Amniotic epithelial cell (primary cell): ENCODE measurements at regions not wholly inside any gene's neighbourhood (a gene's known extent, or its start where the extent isn't known, plus 50 kb on each side); places are given as distances from the start of the nearest gene placed in this dataset.

Source experiments
- DNase-seq: peaks from one replicate; pipeline ENCODE4 v3.0.0-alpha.2; 2010; ENCODE audit warnings: low read depth

DNA sequence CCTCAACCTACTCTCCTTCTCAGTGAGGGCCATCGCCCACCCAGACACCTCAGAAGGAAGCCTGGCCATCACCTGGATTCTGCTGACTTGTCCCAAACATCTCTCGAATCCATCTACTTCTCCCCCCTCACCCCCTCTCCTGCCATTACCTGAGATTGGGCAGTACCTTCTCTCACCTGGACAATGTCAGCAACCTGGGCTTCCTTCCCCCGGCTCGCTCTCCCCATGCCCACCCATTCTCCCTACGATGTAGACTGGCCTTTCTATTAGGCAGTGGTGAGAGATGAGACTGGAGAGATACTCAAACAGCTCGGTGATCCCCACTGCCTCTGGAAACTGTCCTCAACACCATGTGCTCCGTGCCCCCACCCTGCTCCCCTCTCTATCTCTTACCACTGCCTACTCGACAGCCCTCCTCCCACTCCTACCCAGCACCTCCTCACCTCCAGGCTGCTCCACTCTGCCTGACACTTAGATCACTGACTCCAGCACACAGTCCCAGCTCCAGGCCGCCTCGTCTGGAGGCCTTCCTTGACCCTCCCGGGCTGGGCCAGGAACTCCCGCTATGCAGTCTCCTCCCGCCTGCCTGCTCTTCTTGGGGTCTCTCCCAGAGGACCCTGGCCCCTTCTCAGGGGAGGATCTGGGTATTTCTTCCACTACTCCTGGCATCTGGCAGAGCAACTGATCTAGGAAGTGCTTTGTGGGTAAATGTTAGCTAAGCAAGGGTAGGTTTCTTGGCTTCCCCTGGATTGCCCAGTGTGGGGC, 235.8 kb upstream of the NLRP1 start:
- no peak for DNase-seq

DNA sequence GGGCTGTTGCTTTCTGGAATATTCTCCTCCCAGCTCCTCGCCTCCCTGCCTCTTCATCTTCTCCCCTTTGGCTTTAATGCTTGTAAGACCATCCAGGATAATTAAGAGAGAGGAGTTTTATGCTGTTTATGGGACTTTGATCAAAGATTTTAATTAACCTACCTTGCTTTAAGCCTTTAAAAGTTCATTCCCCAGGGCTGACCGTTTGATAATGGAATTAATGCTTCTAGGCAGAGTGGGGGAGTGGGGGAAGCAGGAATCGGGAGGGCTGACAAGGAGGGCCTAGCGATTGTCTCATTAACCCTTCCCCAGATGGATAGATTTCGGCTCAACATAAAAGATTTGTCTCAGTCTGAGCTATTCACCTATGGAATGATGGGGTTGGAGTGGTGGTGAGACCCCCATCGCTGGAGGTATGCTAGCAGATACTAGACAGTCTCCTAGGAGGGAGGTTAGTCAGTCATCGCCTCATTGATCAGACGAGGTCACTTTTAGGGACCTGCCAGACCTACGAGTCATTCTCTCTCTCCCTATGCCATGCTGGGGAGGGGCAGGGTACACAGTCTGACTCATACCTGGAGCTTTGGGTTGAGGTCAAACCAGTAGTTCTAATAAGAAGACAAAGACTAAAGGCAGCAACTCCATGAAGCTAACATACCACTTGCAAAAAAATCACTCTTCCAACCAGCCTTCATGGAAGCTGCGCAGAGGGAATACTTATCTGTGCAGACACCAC, 236.6 kb upstream of the NLRP1 start:
- peak; percentile 2 for DNase-seq

DNA sequence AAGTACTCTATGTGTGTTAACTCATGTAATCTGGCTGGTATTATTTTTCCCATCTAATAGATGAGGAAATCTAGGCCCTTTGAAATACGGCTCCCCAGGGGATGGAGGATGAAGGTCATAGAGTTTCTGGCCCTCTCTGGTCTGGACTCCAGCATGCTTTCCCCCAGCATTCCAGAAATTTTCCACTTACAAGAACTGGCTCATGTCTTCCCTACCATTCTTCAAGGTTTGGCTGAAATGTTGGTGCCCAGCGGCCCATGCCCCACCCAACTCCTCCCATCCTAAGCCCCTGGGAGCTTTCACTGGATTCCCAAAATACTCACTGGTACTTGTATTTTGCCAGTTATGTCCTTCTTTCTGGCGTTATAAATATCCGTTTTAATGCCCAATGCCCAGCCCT, 237.5 kb upstream of the NLRP1 start:
- no peak for DNase-seq

DNA sequence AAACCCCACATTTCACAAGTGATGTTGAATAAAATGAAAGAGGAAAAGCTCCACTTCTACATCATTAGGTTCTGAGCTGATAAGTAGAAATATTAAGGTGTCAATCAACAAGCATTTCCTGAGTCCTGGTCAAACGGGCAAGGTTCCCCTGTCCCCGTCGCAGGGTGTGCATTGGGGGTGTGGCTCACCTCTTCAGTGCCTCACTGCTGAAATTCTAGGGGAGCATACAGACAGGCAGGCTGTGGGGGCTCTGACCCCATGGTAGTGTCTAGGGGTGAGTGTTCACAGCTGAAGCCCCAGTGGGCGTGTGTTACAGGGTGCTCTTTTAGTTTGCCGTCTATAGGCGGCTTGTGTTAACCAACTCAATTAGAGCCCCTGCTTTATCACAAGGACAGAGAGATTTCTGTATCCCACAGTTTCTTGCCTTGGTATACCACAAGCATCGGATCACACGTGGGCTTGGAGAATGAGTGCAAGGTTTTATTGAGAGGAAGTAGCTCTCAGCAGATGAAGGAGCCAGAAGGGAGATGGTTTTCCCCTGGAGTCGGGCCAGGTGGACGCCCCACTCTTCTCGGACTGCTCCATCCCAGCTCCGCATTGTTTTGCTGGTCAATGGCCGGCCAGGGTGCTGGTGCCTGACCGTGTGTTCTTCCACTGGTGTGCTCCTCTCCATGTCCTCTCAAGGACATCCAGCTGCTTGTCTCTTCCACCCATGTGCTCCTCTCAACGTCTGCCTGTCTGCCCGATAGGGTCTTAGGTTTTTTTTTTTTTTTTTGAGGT, 238.2 kb upstream of the NLRP1 start:
- DNase-seq = no peak

DNA sequence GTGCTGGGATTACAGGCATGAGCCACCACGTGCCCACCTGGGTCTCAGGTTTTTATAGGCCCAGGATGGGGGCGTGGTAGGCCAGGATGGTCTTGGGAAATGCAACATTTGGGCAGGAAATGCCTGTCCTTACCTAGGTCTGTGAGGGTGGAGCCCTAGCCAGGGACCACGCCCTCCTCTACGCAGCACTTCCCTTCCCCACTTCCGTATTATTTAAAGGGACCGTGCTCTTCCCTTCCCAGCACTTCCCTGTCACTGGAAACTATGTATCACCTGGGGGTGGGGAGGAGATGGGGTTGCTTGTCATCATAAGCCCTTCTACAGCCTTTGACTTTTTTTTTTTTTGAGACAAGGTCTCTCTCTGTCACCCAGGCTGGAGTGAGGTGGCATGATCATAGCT, 238.9 kb upstream of the NLRP1 start:
- DNase-seq = no peak

DNA sequence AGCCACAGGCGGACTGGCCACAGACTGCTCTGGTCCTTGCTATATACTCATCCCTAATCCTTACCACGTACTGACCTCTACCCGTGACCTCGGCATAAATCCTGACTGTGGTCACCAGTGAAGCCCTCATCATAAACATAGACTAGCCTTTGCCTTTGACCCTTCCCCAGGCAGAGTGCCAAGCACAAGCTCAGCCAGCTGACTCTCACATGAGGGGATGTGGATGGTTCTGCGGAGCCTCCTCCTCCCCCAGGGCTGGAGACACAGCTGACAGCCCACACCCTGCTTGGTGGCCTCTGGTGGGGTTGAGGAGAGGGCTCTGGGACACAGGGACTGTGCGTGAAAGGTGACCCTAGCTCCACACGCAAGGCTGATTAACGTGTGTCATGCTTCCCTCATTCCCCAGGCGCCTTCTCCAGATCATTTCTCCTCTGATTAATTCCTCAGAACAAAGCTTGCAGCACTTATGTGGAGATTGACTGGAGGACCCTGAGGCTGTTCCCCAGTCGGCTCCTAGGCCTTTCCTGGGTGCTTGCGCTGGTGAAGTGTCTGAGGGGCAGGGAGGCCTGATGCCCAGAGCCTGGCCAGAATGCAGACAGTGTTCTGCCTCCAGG, 241.5 kb upstream of the NLRP1 start:
- peak; percentile 73 for DNase-seq

DNA sequence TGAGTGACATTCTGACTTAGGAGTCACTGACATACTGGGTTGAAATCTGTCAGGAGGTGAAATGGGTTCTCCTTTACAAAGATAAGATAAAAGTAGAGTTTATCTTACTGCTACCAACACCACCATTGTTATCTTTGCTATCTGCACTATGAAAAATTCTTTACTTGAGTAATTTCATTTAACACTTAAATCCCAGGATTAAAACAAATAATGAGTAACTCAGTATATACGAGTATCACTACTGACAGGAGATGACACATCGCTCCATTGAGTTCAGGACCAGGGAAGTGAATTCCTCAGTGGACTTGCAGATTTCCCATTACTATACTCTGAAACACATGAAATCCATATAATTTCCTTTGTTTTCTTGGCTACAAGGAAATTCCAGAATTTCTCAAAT, 242.1 kb upstream of the NLRP1 start:
- DNase-seq = peak; percentile 53

DNA sequence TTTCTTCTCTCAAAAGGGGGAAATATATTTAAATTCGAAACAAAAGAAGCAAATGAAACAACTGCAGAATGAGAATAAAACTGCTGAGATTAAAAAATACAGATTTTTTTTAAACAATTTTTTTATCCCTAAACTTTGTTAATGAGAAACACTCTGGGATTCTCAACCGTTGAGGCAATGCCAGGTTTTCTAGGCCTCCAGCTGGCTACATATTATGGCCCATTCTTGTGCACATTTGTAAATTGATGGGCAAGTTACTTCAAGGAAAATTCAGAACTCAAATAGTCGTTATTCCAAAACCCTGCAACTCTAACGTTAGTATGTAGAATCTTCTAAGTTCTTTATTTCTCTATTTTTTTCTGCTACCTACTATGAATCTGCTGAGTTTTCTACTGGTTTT, 239.3 kb upstream of the WSCD1 start:
- DNase-seq = no peak

DNA sequence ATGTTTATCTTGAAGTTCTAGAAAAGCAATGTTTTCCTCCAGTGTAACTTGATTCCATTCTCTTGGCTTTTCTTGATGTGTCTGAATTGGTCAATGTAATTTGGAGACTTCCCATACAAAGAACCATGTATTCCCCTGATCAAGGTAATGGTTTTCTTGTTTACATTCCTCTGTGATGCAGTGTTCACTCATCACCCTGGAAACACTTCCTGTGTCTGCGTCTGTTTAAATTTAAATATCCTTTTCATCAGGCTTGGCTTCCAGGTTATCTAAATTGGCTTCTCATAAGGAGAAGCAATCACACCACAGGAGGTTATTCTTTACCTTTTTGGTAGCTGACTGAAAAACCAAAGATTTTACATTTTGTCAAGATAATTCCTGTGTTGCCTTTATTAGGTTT, 237.3 kb upstream of the WSCD1 start:
- DNase-seq = peak; percentile 57

DNA sequence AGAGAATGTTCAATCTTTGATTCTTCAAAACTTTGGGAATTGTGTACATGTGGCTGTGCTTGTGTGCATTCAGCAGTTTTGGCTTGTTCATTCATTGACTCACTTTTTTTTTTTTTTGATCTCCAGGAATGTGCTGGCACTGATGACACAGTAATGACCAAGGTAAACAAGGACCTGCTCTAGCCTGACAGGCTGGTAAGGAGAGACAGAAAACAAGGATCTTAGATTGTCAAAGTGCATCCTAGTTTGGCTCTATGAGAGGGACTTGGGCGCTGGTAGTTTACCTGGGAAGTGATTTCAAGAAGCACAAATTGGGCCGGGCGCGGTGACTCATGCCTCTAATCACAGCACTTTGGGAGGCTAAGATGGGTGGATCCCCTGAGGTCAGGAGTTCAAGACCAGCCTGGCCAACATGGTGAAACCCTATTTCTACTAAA, 233.1 kb upstream of the WSCD1 start:
- peak; percentile 29 for DNase-seq

DNA sequence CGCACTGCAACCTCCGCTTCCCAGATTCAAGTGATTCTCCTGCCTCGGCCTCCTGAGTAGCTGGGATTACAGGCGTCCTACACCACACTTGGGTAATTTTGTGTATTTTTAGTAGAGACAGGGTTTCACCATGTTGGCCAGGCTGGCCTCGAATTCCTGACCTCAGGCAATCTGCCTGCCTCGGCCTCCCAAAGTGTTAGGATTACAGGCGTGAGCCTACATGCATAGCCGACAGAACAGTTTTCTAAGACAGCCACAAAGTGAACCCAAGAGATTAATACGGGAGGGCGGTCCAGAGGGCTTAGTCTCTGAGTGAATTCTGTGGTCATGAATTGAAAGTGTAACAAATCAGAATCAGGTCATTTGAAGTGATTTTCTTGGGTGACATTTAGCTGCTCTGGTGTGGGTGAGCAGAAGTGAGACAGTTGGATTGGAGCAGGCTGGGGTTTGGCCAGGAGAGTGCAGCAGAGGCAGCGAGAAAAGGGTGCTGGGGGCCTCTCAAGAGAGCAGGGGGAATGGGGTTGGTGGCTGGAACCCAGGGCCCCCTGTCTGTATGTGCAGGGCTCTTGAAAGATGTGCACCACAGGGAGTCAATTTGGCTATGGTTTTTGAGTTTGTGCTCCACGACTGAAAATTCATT, 231.4 kb upstream of the WSCD1 start:
- DNase-seq = no peak

DNA sequence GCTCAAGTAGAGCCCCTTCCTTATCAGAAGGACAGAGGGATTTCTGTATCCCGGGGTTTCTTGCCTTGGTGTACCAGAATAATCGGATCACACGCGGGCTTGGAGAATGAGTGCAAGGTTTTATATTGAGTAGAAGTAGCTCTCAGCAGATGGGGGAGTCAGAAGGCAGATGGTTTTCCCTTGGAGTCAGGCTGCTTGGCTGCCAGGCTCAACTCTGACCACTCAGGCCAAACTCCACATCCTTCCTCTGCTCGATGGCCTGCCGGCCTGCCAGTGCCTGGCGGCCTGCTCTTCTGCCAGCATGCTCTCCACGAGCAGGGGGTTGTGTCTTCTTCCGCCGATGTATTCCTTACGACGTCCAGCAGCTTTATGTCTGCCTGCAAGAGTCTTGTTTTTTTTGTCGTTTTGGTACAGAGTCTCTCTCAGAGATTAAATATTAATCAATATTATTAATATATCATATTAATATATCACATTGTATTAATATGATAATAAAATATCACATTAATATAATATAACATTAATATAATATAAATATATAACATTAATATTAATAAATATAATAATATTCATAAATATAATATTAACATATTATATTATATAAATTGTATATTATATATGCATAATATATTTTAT, 229.2 kb upstream of the WSCD1 start:
- no peak for DNase-seq

DNA sequence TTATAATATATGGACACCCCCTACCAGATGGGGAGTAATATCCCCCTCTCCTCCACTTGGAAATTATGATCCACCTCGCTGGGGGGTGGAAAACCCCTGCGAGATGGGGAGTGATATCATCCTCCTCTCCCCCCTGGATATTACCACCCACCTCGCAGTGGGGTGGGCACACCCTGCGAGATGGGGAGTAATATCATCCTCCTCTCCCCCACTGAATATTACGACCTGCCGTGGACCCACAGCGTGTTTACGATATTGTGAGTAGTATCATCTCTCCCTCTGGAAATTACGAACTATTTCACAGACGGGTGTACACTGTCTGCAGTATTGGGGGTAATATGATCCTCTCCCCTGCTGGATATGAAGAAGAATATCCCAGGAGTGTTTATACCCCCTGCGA, 228.3 kb upstream of the WSCD1 start:
- DNase-seq = no peak

DNA sequence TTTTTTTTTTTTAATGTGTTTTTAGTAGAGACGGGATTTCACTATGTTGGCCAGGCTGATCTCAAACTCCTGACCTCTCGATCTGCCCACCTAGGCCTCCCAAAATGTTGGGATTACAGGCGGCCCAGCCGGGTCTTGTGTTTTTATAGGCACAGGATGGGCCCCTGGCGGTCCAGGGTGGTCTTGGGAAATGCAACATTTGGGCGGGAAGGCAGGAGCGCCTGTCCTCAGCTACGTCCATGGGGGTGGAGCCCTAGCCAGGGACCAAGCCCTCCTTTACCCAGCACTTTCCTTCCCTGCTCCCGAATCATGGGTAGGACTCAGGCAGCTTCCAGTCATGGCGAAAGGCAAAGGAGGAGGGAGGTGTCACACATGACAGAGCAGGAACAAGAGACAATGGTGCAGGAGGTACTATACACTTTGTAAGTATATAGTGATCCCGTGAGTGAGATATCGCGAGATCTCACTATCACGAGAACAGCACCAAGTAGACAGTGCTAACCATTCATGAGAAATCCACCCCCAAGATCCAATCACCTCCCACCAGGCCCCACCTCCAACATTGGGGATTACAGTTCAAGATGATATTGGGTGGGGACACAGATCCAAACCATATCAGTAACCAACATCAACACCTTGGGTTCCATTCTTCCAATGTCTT, 226.7 kb upstream of the WSCD1 start:
- no peak for DNase-seq

DNA sequence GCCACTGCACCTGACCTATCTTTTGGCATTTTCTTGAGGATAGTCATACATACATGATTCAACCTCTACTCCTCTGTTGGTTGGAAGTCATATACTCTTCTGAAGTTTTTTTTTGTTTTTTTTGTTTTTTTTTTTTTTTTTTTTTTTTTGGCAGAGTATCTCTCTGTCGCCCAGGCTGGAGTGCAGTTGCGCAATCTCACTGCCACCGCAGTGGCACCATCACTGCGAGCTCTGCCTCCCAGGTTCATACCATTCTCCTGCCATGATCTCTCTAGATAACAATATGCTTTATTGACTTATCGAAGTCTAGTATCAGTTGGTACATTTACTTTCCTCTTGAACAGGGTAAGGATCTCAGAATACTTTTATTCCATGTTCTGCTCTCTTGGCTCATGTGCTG, 224.2 kb upstream of the WSCD1 start:
- no peak for DNase-seq

DNA sequence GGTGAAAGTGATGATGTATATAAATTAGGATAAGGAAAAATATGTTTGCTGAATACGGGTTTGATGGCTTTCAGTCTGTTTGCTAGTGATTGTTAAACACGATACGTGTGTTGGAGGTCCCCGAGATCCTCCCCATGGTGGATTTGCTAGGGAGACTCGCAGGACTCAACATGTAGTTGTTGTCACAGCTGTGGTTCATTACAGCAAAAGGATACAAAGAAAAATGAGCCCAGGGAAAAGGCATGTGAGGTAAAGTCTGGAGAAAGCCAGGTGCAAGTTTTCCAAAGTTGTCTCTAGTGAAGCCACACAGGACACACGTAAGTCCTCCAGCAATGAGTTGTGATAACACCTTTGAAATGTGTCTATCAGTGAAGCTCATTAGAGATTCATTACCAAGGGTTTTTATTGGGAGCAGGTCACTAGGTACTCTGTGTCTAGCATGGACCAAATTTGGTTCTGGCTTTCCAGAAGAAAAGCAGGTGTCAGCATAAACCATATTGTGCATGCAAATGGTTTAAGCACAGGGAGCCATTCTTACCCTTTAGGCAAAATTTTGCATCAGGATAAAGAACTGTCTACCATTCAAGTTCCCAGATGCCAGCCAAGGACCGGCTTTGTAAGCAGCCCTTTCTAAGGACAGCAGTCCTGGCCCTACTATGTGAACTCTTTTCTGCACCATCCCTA, 215.2 kb upstream of the WSCD1 start:
- DNase-seq = no peak

DNA sequence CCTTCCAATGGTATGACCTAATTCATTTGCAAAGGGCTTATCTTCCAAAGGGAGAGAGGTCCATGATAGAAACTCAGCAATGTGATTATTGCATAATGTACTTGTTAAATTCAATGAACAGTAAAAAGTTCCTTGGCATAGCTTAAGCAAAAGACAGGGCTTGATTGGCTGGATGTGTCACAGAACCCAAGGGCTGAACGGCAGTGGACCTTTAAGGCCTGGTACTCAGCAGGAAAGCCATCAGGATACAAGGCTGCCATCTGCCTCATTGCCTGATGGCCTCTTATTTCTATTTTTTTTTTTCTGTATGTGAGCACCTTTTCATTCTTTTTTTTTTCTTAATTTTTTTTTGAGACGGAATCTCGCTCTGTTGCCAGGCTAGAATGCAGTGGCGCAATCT, 208.9 kb upstream of the WSCD1 start:
- no peak for DNase-seq

DNA sequence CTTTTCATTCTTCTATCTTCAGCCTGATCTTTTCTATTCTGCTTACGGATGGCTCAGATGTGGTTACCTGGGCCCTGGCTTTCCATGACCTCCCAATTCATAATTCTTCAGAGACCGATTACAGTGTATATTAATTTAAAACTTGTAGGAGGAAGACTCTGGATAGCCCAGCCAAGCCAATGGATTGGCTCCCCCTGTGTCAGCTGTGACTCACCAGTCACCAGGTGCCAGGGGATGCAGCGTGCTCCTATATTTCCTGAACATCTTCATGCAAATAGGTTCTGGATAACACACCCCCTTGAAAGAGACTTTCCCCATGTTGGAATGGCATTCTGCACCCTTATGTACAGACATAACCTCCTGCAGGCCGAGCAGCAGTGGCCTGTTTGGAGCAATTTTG, 208.3 kb upstream of the WSCD1 start:
- DNase-seq = no peak

DNA sequence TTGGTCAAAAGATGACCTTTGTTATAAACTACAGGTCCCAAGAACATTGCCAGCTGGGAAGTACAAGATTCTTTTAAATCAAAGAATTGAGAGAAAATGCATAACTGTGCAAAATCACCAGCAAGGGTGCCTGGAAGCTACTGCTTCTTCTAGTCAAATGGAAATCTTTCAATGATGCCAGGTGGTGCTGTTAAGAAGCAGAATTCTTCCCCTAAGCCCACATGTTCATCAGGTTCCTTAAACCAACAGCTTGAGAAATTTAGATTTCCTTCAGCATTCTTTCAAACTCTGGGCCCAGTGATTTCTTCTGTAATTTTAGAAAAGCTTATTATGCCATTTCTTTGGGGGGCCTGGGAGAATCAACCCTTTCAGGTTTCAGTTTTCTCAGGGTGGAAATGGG, 207.8 kb upstream of the WSCD1 start:
- DNase-seq = no peak
